GM12872 (cell line): ENCODE measurements at regions not wholly inside any gene's neighbourhood (a gene's known extent, or its start where the extent isn't known, plus 50 kb on each side); places are given as distances from the start of the nearest gene placed in this dataset.

ENCODE experiments used
- TF ChIP-seq, protein P1 (sequence below): IDR thresholded peaks from 3 replicates; pipeline ENCODE4 v1.5.1; 2011; ENCODE audit warnings: low read depth, mild to moderate bottlenecking, low read length, moderate library complexity; ENCODE audit not compliant: insufficient read depth

DNA sequence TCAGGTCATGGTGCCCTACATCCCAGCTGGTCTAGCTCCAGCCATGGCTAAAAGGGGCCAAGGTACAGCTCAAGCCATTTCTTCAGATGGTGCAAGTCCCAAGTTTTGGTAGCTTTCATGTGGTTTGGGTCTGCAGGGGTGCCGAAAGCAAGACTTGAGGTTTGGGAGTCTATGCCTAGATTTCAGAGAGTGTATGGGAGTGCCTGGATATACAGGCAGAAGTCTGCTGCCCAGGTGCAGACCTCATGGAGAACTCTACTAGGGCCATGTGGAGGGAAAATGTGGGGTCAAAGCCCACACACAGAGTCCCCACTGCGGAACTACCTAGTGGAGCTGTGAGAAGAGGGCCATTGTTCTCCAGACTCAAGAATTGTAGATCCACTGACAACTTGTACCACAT is 1000.9 kb upstream of the ADGRB3 start:
- TF ChIP-seq, protein P1, sequence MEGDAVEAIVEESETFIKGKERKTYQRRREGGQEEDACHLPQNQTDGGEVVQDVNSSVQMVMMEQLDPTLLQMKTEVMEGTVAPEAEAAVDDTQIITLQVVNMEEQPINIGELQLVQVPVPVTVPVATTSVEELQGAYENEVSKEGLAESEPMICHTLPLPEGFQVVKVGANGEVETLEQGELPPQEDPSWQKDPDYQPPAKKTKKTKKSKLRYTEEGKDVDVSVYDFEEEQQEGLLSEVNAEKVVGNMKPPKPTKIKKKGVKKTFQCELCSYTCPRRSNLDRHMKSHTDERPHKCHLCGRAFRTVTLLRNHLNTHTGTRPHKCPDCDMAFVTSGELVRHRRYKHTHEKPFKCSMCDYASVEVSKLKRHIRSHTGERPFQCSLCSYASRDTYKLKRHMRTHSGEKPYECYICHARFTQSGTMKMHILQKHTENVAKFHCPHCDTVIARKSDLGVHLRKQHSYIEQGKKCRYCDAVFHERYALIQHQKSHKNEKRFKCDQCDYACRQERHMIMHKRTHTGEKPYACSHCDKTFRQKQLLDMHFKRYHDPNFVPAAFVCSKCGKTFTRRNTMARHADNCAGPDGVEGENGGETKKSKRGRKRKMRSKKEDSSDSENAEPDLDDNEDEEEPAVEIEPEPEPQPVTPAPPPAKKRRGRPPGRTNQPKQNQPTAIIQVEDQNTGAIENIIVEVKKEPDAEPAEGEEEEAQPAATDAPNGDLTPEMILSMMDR: no peak

DNA sequence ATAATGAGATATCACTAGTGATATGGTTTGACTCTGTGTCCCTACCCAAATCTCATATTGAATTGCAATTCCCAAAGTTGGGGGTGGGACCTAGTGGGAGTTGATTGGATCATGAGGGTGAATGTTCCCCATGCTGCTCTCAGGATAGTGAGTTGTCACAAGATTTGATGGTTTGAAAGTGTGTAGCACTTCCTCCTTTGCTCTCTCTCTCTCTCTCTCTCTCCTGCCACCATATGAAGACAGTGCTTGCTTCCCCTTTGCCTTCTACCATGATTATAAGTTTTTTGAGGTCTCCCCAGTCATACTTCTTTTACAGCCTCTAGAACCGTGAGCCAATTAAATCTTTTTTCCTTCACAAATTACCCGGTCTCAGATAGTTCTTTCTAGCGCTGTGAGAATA is 1002.0 kb upstream of the ADGRB3 start:
- TF ChIP-seq, protein P1: no peak

DNA sequence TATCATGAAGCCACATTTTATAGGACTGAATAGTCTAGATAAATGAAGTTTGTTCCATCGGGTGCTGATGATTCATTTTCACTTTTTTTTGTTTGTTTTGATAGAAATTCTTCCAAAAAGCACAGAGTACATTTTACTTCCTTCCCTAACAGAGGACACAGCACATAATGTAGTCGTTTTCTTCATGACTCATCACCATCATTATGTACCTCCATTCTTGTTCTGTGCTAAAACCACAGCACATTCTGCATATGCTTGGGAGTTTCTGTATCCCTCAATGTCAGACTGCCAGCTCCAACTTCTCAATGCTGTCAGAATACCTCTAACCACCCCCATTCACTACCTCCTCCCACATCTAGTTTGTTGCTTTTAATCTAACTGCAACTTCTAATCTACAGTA is 1004.9 kb upstream of the ADGRB3 start:
- TF ChIP-seq, protein P1: no peak

- TF ChIP-seq, protein P1: no peak
Observed at GRCh38 chr6:67629258-67629657, 1005.8 kb upstream of the ADGRB3 start.

DNA sequence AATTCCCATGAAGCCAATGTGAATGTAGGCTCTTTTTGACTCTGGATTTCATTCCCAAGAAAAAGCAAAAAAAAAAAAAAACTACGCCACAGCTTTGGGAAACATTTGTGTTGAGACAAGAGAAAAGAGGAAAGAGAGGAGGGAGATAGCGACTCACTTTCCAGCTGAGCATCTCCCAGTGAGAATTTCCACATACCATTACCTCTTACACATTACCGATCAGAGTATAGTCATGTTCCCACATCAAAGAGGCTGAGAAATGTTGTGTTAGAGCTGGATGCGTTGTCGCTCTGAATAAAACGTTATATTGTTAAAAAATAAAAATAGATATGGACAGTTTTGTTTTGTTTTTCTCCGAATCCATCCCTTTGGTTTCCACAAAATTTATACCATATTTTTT is 1019.3 kb upstream of the ADGRB3 start:
- TF ChIP-seq, protein P1: no peak

DNA sequence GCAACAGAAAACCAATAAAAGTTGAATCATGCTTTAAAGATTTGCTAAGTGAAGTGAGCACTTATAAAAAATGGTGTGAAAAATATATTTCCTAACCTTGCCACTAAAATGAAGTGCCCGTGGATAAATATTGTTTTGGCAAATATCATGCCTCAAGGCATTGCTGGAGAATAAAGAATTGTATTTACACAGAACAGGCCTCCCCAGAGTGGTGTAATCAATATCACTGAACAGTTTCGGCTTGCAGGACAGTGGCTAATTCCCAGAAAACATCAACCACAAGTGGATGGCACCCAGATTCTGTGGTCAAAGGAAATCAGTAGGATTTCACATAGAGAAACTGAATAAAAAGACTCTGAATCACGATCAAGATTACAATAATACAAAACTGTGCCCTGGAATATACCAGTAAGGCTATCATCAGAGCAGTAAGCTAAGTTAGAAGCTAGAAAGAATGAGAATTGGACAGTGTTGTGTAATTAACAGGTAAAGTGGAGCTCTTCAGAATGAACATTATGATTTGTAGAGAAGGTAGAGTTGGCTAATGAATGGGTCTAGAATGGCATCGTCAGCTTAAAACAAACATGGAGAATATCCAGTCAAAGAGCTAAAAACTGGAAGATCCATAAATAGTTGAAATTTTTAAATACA is 1026.9 kb upstream of the ADGRB3 start:
- TF ChIP-seq, protein P1: no peak

DNA sequence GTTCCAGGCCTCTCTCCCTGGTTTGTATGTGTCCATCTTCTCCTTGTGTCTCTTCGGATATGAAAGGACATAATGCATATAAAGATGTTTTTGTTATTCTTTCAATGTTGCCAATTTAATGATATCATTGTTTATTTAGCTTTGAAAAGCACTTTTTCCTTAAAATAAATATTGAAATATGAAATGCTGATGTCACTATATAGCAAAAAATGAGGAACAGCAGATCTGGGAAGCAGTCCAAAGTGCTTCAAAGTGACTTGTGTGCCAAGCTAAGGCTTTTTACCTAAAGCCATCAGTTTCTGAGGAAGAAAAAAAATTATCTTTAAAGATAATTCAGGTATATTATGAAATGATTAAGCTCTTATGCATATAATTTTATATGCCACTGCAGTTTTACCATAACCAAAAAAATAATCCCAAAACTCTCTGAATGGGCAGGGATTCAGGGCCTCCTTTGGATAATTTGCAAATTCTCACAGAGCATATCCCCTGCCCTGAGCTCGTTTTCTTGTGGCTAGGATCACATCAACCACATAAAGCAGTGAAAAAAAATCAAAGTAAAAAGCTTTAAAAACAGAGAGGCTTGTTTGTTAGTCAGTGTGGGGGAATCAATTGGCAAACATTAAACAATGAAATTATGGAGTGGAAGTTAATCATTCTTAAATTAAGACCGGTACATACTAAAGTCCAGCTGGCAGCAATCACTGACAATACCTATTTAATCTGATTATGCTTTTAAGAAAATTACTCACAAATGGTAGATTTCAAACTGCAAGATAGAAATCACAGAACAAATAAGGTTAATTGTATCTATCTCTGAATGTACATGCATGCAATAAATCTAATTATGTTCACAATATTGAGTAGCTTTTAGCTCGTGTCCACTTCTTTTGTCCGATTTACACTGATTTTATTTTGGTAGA is 1027.9 kb upstream of the ADGRB3 start:
- TF ChIP-seq, protein P1: no peak
